SK-N-SH treated with all-trans-retinoic acid at 6 μM for 48 hours (cell line): ENCODE measurements at regions not wholly inside any gene's neighbourhood (a gene's known extent, or its start where the extent isn't known, plus 50 kb on each side); places are given as distances from the start of the nearest gene placed in this dataset.

ENCODE experiments used
- RARB ChIP-seq: fragments of 250-450 bp; sonication (Bioruptor Pico); IDR thresholded peaks from 2 replicates; pipeline ENCODE4 v1.8.0; 2021; ENCODE audit warnings: mild to moderate bottlenecking, moderate library complexity
- TOX ChIP-seq: fragments of 250-450 bp; sonication (Bioruptor Pico); IDR thresholded peaks from 2 replicates; pipeline ENCODE4 v1.8.0; 2021; ENCODE audit warnings: mild to moderate bottlenecking, moderate library complexity, borderline replicate concordance
- ZFP30 ChIP-seq: fragments of 450-650 bp; formaldehyde crosslinking; IDR thresholded peaks from 2 replicates; pipeline ENCODE4 v1.5.0; 2022; ENCODE audit warnings: mild to moderate bottlenecking, moderate library complexity
- ZNF70 ChIP-seq: fragments of 450-650 bp; formaldehyde crosslinking; IDR thresholded peaks from 2 replicates; pipeline ENCODE4 v1.5.0; 2020; ENCODE audit warnings: mild to moderate bottlenecking, moderate library complexity
- TF ChIP-seq, protein P1 (sequence below): fragments of 250-450 bp; sonication (Bioruptor Pico); IDR thresholded peaks from 2 replicates; pipeline ENCODE4 v1.8.0; 2020; ENCODE audit warnings: mild to moderate bottlenecking, moderate library complexity, borderline replicate concordance

DNA sequence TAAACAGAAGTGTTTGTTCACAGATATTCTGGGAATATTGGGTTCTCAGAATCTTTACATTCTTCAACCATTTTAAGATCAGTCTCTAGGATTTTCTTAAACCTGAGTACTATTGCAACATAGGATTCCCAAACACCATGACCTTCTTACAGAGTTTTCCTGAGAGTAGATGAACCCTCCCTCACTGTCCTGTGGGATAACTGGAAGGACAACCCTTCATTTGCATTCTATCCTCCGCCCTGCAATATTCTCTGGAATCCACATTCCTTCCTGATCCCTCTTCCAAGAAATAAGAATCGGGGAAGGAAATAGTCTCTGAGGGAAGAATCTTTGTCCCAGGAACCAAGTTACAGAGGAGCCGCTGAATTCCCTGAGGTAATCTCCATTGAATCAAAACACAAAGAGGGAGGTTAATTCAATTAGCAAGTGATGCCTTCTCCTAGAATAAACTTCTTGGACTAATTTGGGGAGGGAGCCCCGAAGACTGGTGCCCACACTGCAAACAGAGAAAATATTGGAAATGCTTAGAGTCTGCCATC, 99.8 kb upstream of the MBIP start:
- TF ChIP-seq ZNF70 (CRISPR knock-in tag) (no peak), ZFP30 (no peak), RARB (CRISPR knock-in tag) (no peak), TOX (CRISPR knock-in tag) (no peak)
- TF ChIP-seq, protein P1, sequence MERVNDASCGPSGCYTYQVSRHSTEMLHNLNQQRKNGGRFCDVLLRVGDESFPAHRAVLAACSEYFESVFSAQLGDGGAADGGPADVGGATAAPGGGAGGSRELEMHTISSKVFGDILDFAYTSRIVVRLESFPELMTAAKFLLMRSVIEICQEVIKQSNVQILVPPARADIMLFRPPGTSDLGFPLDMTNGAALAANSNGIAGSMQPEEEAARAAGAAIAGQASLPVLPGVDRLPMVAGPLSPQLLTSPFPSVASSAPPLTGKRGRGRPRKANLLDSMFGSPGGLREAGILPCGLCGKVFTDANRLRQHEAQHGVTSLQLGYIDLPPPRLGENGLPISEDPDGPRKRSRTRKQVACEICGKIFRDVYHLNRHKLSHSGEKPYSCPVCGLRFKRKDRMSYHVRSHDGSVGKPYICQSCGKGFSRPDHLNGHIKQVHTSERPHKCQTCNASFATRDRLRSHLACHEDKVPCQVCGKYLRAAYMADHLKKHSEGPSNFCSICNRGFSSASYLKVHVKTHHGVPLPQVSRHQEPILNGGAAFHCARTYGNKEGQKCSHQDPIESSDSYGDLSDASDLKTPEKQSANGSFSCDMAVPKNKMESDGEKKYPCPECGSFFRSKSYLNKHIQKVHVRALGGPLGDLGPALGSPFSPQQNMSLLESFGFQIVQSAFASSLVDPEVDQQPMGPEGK (CRISPR knock-in tag) = no peak
